ENCODE measurements at regions not wholly inside any gene's neighbourhood (a gene's known extent, or its start where the extent isn't known, plus 50 kb on each side); places are given as distances from the start of the nearest gene placed in this dataset.

DNA sequence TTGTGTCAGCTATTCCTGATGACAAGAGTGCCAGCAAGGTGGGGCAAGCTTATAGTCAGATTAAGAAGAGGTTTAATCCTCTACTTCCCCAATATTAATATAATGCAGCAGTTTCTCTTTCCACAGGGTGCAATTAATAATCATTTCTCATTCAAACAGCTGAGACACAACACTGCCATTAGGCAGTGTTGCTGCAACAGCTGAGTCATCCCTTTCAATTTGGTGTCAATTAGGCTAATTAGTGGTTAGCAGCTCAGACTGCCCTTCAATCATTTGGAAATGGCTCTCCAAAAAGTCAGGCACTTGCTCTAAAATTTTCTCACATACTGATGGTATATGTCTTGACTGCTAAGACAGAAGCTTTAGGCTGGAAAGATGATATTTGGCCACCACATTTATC lies 265.7 kb upstream of the FAM241A start:
- Histone ChIP-seq H3K36me3 (ENCODE audit: control insufficient read depth, insufficient read depth, low read length) (no peaks in the 10 kb centered on the region), H3K27me3 (replicated peaks; ENCODE audit: control insufficient read depth, insufficient read depth, low read length, poor library complexity, severe bottlenecking) (no peaks in the 10 kb centered on the region), H3K4me1 (ENCODE audit: control insufficient read depth, insufficient read depth, low read length, poor library complexity, severe bottlenecking) (no peaks in the 10 kb centered on the region), H3K27ac (ENCODE audit: insufficient read depth, low read length, poor library complexity, severe bottlenecking) (no peak overlapping the region), H3K9me3 (ENCODE audit: control insufficient read depth, low read length) (no peaks in the 10 kb centered on the region), H3K4me3 (ENCODE audit: insufficient read depth, low read depth, low read length, poor library complexity, severe bottlenecking) (no peak overlapping the region)
- no peak for DNase-seq

DNA sequence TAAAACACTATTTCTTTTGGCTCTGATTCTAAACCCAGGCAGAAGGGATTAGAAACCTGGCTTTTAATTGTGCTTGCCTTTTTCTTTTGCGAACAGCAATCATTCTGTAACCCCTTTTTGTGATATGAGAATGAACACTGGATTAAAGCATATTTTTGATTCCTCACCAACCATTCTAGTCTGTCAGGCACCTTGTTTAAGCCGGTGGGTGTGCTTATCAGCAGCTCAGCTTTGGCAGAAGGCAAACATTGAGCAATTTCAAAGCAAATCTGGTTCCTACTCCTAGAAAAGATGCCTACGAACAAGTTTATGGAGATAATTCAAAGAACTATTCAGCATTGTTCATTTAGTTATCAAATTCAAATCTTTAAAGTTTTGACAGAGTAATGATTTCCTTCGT lies 265.1 kb upstream of the FAM241A start:
- Histone ChIP-seq H3K27ac (ENCODE audit: insufficient read depth, low read length, poor library complexity, severe bottlenecking) (no peak overlapping the region), H3K27me3 (replicated peaks; ENCODE audit: control insufficient read depth, insufficient read depth, low read length, poor library complexity, severe bottlenecking) (no peaks in the 10 kb centered on the region), H3K4me3 (ENCODE audit: insufficient read depth, low read depth, low read length, poor library complexity, severe bottlenecking) (no peak overlapping the region), H3K9me3 (ENCODE audit: control insufficient read depth, low read length) (no peaks in the 10 kb centered on the region), H3K4me1 (ENCODE audit: control insufficient read depth, insufficient read depth, low read length, poor library complexity, severe bottlenecking) (no peaks in the 10 kb centered on the region), H3K36me3 (ENCODE audit: control insufficient read depth, insufficient read depth, low read length) (no peaks in the 10 kb centered on the region)
- no peak for DNase-seq

DNA sequence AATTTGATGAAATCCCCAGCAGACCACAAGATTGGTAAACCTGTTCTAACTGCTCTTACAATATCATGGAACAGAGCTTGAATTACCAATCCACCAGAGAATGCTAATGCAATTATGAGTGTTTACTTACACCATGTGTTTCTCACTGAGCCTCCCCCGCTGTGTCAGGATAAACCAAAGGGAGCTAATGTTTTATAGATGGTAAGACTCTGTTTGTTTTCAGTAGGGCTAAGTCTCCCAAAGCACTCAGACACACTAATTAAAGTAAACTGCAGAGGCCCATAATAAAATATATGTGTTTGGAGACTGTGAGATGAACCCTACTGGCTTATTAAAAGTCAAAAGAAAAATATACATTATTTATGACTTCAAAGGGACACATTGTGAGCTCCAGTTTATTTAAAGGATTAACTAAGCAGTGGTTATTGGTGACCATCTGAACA lies 261.7 kb upstream of the FAM241A start:
- Histone ChIP-seq H3K36me3 (ENCODE audit: control insufficient read depth, insufficient read depth, low read length) (no peaks in the 10 kb centered on the region), H3K4me1 (ENCODE audit: control insufficient read depth, insufficient read depth, low read length, poor library complexity, severe bottlenecking) (no peaks in the 10 kb centered on the region)
- DNase-seq: no peak

DNA sequence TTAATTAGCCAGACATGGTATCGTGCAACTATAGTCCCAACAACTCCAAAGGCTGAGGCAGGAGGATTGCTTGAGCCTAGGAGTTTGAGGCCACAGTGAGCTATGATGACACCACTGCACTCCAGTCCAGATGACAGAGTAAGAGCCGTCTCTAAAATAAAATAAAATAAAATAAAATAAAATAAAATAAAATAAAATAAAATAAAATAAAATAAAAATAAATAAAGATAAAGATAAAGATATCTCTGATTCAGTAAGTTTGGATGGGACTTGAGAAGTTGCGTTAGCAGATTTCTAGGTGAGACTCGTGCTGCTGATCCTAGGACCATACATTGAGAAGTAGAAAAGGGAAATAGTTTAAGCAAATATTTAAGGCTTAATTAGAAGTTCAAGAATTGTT lies 254.8 kb upstream of the FAM241A start:
- Histone ChIP-seq H3K27me3 (replicated peaks; ENCODE audit: control insufficient read depth, insufficient read depth, low read length, poor library complexity, severe bottlenecking) (no peaks in the 10 kb centered on the region), H3K36me3 (ENCODE audit: control insufficient read depth, insufficient read depth, low read length) (no peaks in the 10 kb centered on the region), H3K9me3 (ENCODE audit: control insufficient read depth, low read length) (no peaks in the 10 kb centered on the region), H3K4me3 (ENCODE audit: insufficient read depth, low read depth, low read length, poor library complexity, severe bottlenecking) (no peak overlapping the region), H3K27ac (ENCODE audit: insufficient read depth, low read length, poor library complexity, severe bottlenecking) (no peak overlapping the region), H3K4me1 (ENCODE audit: control insufficient read depth, insufficient read depth, low read length, poor library complexity, severe bottlenecking) (no peaks in the 10 kb centered on the region)
- DNase-seq: no peak

More for the DNA sequence above, 261.7 kb upstream of the FAM241A start:
- Histone ChIP-seq H3K27me3 (replicated peaks; ENCODE audit: control insufficient read depth, insufficient read depth, low read length, poor library complexity, severe bottlenecking) (no peaks in the 10 kb centered on the region), H3K9me3 (ENCODE audit: control insufficient read depth, low read length) (no peaks in the 10 kb centered on the region), H3K27ac (ENCODE audit: insufficient read depth, low read length, poor library complexity, severe bottlenecking) (no peak overlapping the region), H3K4me3 (ENCODE audit: insufficient read depth, low read depth, low read length, poor library complexity, severe bottlenecking) (no peak overlapping the region)

DNA sequence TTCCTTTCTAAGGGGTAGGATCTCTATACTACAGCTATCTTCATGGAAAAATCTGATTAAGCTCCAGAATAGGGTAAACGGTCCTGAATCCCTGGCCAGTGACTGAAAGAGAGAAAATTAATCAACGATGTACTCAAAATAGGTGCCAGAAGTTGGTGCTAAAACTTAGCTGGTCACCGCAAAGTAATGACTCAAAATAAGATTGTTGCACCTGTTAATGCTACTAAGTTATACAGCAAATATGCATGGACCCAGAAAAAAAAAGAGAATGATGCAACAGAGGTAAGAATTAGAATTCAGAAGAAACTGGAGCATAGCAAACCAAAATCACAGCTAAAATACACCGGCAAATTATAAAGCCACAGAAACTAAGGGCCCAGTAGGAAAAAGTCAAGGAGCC lies 239.7 kb upstream of the FAM241A start:
- no peaks in the 10 kb centered on the region for H3K9me3 ChIP-seq (ENCODE audit: control insufficient read depth, low read length)
- no peaks in the 10 kb centered on the region for H3K27me3 ChIP-seq (replicated peaks; ENCODE audit: control insufficient read depth, insufficient read depth, low read length, poor library complexity, severe bottlenecking)
- DNase-seq: no peak
- no peak overlapping the region for H3K27ac ChIP-seq (ENCODE audit: insufficient read depth, low read length, poor library complexity, severe bottlenecking)
- no peaks in the 10 kb centered on the region for H3K36me3 ChIP-seq (ENCODE audit: control insufficient read depth, insufficient read depth, low read length)
- H3K4me1 ChIP-seq (ENCODE audit: control insufficient read depth, insufficient read depth, low read length, poor library complexity, severe bottlenecking): no peaks in the 10 kb centered on the region
- H3K4me3 ChIP-seq (ENCODE audit: insufficient read depth, low read depth, low read length, poor library complexity, severe bottlenecking): no peak overlapping the region

DNA sequence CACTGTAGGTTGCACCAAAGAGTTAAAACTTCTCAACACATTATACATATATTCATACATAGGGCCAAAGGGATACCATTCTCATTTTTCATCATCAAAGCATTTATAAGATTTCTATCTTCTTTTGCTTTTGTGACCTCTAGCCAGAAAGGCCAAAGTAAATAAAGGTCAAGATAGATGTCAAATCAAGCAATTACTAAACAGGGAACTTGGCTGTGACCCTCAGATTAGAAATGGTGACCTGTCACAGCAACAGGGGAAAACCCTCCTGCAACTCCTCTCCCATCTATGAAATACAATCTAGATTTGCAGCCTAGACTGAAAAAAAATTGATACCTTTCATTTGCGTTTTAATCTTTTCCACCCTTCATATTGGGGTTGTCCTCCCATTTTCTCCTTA lies 225.6 kb upstream of the FAM241A start:
- Histone ChIP-seq H3K27ac (ENCODE audit: insufficient read depth, low read length, poor library complexity, severe bottlenecking) (no peak overlapping the region), H3K4me1 (ENCODE audit: control insufficient read depth, insufficient read depth, low read length, poor library complexity, severe bottlenecking) (no peaks in the 10 kb centered on the region), H3K36me3 (ENCODE audit: control insufficient read depth, insufficient read depth, low read length) (no peaks in the 10 kb centered on the region), H3K27me3 (replicated peaks; ENCODE audit: control insufficient read depth, insufficient read depth, low read length, poor library complexity, severe bottlenecking) (no peaks in the 10 kb centered on the region), H3K9me3 (ENCODE audit: control insufficient read depth, low read length) (no peaks in the 10 kb centered on the region), H3K4me3 (ENCODE audit: insufficient read depth, low read depth, low read length, poor library complexity, severe bottlenecking) (no peak overlapping the region)
- DNase-seq: no peak

DNA sequence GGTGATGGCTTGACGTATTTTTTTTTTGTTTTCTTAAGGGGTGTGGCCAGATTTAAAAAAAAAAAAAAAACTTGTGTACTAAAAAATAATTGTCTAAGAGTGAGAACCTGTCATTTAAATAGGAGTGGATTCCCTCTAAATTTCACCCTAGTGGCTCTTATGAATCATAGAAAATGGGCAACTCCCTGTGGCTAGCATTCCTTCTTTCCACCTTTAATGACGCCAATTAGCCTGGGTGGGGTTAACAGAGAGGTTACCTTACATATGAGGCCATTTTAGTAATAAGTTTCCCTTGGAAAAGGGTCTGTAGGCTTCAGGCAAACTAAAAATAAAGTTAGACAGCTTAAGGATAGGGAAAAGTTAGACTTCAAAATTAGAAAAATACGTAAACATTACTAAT lies 223.5 kb upstream of the FAM241A start:
- H3K27me3 ChIP-seq (replicated peaks; ENCODE audit: control insufficient read depth, insufficient read depth, low read length, poor library complexity, severe bottlenecking): no peaks in the 10 kb centered on the region

DNA sequence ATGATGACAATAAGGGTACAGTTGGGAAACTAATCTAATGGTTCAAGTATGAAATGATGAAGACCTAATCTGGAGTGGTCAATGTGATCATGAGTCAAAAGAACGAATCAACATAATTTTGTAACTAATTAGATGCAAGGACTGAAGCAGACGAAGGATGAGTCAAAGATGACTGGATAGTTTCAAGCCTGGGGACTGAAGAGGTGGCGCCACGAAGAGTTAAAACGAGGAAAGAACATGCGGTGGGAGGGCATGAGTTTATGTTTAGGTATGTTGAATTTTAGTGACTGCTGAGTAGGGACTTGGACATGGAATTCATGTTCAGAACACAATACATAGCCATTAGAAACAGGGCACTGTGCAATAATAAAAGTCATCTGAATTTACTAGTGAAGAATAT lies 221.5 kb upstream of the FAM241A start:
- H3K4me1 ChIP-seq (ENCODE audit: control insufficient read depth, insufficient read depth, low read length, poor library complexity, severe bottlenecking): no peaks in the 10 kb centered on the region
- no peaks in the 10 kb centered on the region for H3K27me3 ChIP-seq (replicated peaks; ENCODE audit: control insufficient read depth, insufficient read depth, low read length, poor library complexity, severe bottlenecking)
- no peak overlapping the region for H3K4me3 ChIP-seq (ENCODE audit: insufficient read depth, low read depth, low read length, poor library complexity, severe bottlenecking)
- no peak for DNase-seq
- H3K9me3 ChIP-seq (ENCODE audit: control insufficient read depth, low read length): no peaks in the 10 kb centered on the region
- no peaks in the 10 kb centered on the region for H3K36me3 ChIP-seq (ENCODE audit: control insufficient read depth, insufficient read depth, low read length)
- H3K27ac ChIP-seq (ENCODE audit: insufficient read depth, low read length, poor library complexity, severe bottlenecking): no peak overlapping the region

More for the DNA sequence above, 223.5 kb upstream of the FAM241A start:
- Histone ChIP-seq H3K4me3 (ENCODE audit: insufficient read depth, low read depth, low read length, poor library complexity, severe bottlenecking) (no peak overlapping the region), H3K4me1 (ENCODE audit: control insufficient read depth, insufficient read depth, low read length, poor library complexity, severe bottlenecking) (no peaks in the 10 kb centered on the region), H3K27ac (ENCODE audit: insufficient read depth, low read length, poor library complexity, severe bottlenecking) (no peak overlapping the region), H3K36me3 (ENCODE audit: control insufficient read depth, insufficient read depth, low read length) (no peaks in the 10 kb centered on the region), H3K9me3 (ENCODE audit: control insufficient read depth, low read length) (no peaks in the 10 kb centered on the region)
- DNase-seq: no peak

DNA sequence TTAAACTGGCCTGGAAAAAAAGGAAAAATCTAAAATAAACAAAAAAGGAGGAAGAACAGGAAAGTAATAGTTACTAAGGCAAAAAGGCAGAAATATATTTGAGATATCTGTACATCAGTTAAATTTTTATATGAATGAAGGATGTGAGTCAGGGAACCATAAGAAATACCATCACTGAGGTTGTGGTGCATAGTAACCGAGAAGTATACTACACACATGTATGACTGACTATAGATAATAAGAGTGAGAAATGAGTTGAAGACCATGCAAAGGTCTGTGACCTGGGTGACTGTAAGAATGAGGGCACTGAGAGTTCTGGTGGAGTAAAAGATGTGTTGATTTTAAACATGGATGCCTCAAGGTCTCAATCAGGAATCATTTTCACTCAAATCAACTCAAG lies 220.6 kb upstream of the FAM241A start:
- H3K4me1 ChIP-seq (ENCODE audit: control insufficient read depth, insufficient read depth, low read length, poor library complexity, severe bottlenecking): no peaks in the 10 kb centered on the region
- H3K27me3 ChIP-seq (replicated peaks; ENCODE audit: control insufficient read depth, insufficient read depth, low read length, poor library complexity, severe bottlenecking): no peaks in the 10 kb centered on the region
- no peaks in the 10 kb centered on the region for H3K36me3 ChIP-seq (ENCODE audit: control insufficient read depth, insufficient read depth, low read length)
- H3K9me3 ChIP-seq (ENCODE audit: control insufficient read depth, low read length): no peaks in the 10 kb centered on the region
- no peak for DNase-seq
- H3K27ac ChIP-seq (ENCODE audit: insufficient read depth, low read length, poor library complexity, severe bottlenecking): no peak overlapping the region
- H3K4me3 ChIP-seq (ENCODE audit: insufficient read depth, low read depth, low read length, poor library complexity, severe bottlenecking): no peak overlapping the region

DNA sequence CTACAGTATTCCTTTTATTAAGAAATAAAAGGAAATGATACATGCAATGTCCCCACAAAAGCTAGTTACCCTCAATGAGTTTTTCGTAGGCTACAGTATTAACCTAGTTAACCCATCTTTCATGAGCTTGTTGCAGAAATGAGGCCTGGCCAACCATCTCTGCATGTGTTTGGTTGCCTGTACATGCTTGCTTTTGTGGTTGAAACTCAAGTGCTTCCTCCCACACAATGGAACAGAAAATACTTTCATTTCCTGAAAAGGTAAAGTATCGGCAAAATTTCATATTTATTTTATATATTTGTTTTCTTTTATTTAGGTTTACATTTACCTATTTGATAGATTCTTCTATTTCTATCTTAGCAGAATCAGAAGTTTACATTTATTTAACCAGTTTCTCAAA lies 214.6 kb upstream of the FAM241A start:
- Histone ChIP-seq H3K27ac (ENCODE audit: insufficient read depth, low read length, poor library complexity, severe bottlenecking) (no peak overlapping the region), H3K4me3 (ENCODE audit: insufficient read depth, low read depth, low read length, poor library complexity, severe bottlenecking) (no peak overlapping the region), H3K36me3 (ENCODE audit: control insufficient read depth, insufficient read depth, low read length) (no peaks in the 10 kb centered on the region), H3K27me3 (replicated peaks; ENCODE audit: control insufficient read depth, insufficient read depth, low read length, poor library complexity, severe bottlenecking) (no peaks in the 10 kb centered on the region), H3K4me1 (ENCODE audit: control insufficient read depth, insufficient read depth, low read length, poor library complexity, severe bottlenecking) (no peaks in the 10 kb centered on the region), H3K9me3 (ENCODE audit: control insufficient read depth, low read length) (no peaks in the 10 kb centered on the region)
- DNase-seq: no peak

DNA sequence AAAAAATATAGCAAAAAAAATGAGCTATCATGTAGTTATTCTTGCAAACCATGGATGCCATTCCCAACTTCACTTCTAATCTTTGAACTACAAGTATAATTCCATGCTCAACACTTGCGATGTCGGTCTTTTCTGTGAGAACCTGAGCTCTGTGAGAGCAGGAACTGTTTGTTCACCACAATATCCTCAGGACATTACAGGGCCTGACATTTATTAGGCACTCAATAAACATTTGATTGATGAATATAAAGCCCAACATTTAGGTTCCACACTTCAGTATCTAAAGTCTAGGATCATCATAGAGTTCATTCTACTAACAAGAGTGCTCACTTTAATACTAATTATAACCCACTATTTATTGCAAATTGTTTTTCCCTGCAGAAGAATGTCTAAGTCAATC lies 211.6 kb upstream of the FAM241A start:
- no peak overlapping the region for H3K4me3 ChIP-seq (ENCODE audit: insufficient read depth, low read depth, low read length, poor library complexity, severe bottlenecking)
- no peak for DNase-seq
- H3K27ac ChIP-seq (ENCODE audit: insufficient read depth, low read length, poor library complexity, severe bottlenecking): no peak overlapping the region
- no peaks in the 10 kb centered on the region for H3K36me3 ChIP-seq (ENCODE audit: control insufficient read depth, insufficient read depth, low read length)
- no peaks in the 10 kb centered on the region for H3K27me3 ChIP-seq (replicated peaks; ENCODE audit: control insufficient read depth, insufficient read depth, low read length, poor library complexity, severe bottlenecking)
- no peaks in the 10 kb centered on the region for H3K9me3 ChIP-seq (ENCODE audit: control insufficient read depth, low read length)
- H3K4me1 ChIP-seq (ENCODE audit: control insufficient read depth, insufficient read depth, low read length, poor library complexity, severe bottlenecking): no peaks in the 10 kb centered on the region
